ENCODE measurements at regions not wholly inside any gene's neighbourhood (a gene's known extent, or its start where the extent isn't known, plus 50 kb on each side); places are given as distances from the start of the nearest gene placed in this dataset.

- H3K4me2 ChIP-seq (ENCODE audit: insufficient read depth, low read length): no peak overlapping the region
- ATAC-seq (ENCODE audit: insufficient read depth, low read depth) (no peak), DNase-seq (no peak)
- H4K20me1 ChIP-seq (ENCODE audit: insufficient read depth, low read length): no peaks in the 10 kb centered on the region
- no peak overlapping the region for H3K27ac ChIP-seq (ENCODE audit: low read length)
- H3K4me3 ChIP-seq (ENCODE audit: low read depth in 1 of 2, low read length in 2 of 2): no peak overlapping the region
- H2AFZ ChIP-seq (ENCODE audit: low read depth, low read length): no peak overlapping the region
- no peaks in the 10 kb centered on the region for H3K9me3 ChIP-seq (ENCODE audit: insufficient read depth, low read length, severe bottlenecking)
- H3K36me3 ChIP-seq (ENCODE audit: insufficient read depth, low read length): no peaks in the 10 kb centered on the region
- H3K79me2 ChIP-seq (ENCODE audit: insufficient read depth, low read length): no peaks in the 10 kb centered on the region
- H3K4me1 ChIP-seq (ENCODE audit: insufficient read depth, low read length): no peaks in the 10 kb centered on the region
- no peaks in the 10 kb centered on the region for H3K27me3 ChIP-seq (ENCODE audit: insufficient read depth, low read length, poor library complexity)
- no peak for TF ChIP-seq EZH2 (IDR thresholded peaks at IDR 0.05; ENCODE audit: borderline replicate concordance, low read depth, low read length, severe bottlenecking)
- TF ChIP-seq CTCF (IDR thresholded peaks at IDR 0.05; ENCODE audit: borderline replicate concordance, extremely low read depth, low read length, poor library complexity, severe bottlenecking): no peak
- H3K9ac ChIP-seq (ENCODE audit: low read depth, low read length): no peak overlapping the region
These were observed 568.8 kb upstream of the TENM3 start for GRCh38 chr4:181674315-181674875.

GRCh38 chr4:181676546-181676945 is 566.7 kb upstream of the TENM3 start:
- TF ChIP-seq CTCF (IDR thresholded peaks at IDR 0.05; ENCODE audit: borderline replicate concordance, extremely low read depth, low read length, poor library complexity, severe bottlenecking) (no peak), EZH2 (IDR thresholded peaks at IDR 0.05; ENCODE audit: borderline replicate concordance, low read depth, low read length, severe bottlenecking) (no peak)
- Histone ChIP-seq H3K27me3 (ENCODE audit: insufficient read depth, low read length, poor library complexity) (no peaks in the 10 kb centered on the region), H3K4me2 (ENCODE audit: insufficient read depth, low read length) (no peak overlapping the region), H3K9ac (ENCODE audit: low read depth, low read length) (no peak overlapping the region), H3K4me1 (ENCODE audit: insufficient read depth, low read length) (no peaks in the 10 kb centered on the region), H3K27ac (ENCODE audit: low read length) (no peak overlapping the region), H4K20me1 (ENCODE audit: insufficient read depth, low read length) (no peaks in the 10 kb centered on the region), H3K4me3 (ENCODE audit: low read depth in 1 of 2, low read length in 2 of 2) (no peak overlapping the region), H2AFZ (ENCODE audit: low read depth, low read length) (no peak overlapping the region), H3K79me2 (ENCODE audit: insufficient read depth, low read length) (no peaks in the 10 kb centered on the region), H3K36me3 (ENCODE audit: insufficient read depth, low read length) (no peaks in the 10 kb centered on the region), H3K9me3 (ENCODE audit: insufficient read depth, low read length, severe bottlenecking) (no peaks in the 10 kb centered on the region)
- no peak for ATAC-seq (ENCODE audit: insufficient read depth, low read depth)
- no peak for DNase-seq

GRCh38 chr4:181677201-181677600 is 566.0 kb upstream of the TENM3 start:
- Histone ChIP-seq H3K9ac (ENCODE audit: low read depth, low read length) (no peak overlapping the region), H3K79me2 (ENCODE audit: insufficient read depth, low read length) (no peaks in the 10 kb centered on the region), H3K36me3 (ENCODE audit: insufficient read depth, low read length) (no peaks in the 10 kb centered on the region), H3K27me3 (ENCODE audit: insufficient read depth, low read length, poor library complexity) (no peaks in the 10 kb centered on the region), H2AFZ (ENCODE audit: low read depth, low read length) (no peak overlapping the region), H3K4me3 (ENCODE audit: low read depth in 1 of 2, low read length in 2 of 2) (no peak overlapping the region), H3K4me1 (ENCODE audit: insufficient read depth, low read length) (no peaks in the 10 kb centered on the region), H3K9me3 (ENCODE audit: insufficient read depth, low read length, severe bottlenecking) (no peaks in the 10 kb centered on the region), H4K20me1 (ENCODE audit: insufficient read depth, low read length) (no peaks in the 10 kb centered on the region), H3K4me2 (ENCODE audit: insufficient read depth, low read length) (no peak overlapping the region), H3K27ac (ENCODE audit: low read length) (no peak overlapping the region)
- DNase-seq (no peak), ATAC-seq (ENCODE audit: insufficient read depth, low read depth) (no peak)
- no peak for TF ChIP-seq EZH2 (IDR thresholded peaks at IDR 0.05; ENCODE audit: borderline replicate concordance, low read depth, low read length, severe bottlenecking)

DNA sequence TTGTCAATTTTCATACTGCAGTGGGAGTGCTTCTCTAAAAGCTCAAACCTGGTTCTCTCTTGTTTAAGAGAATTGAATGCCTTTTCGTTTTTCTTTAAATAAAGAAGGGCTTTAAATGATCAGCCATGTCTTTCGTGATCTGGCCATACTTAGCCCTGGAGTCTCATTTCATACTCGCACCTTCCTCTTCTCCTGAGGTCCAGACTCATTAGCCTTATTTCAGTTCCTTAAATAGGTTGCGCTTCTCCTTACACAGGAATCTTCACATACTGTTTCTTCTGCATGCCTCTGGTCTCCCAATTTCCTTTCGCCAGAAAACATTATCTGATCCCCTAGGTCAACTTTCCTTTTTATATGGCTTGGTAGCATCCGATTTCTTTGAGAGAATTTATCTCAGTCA is 565.6 kb upstream of the TENM3 start:
- H3K4me2 ChIP-seq (ENCODE audit: insufficient read depth, low read length): no peak overlapping the region
- H3K79me2 ChIP-seq (ENCODE audit: insufficient read depth, low read length): no peaks in the 10 kb centered on the region
- ATAC-seq (ENCODE audit: insufficient read depth, low read depth) (no peak), DNase-seq (no peak)
- H3K9ac ChIP-seq (ENCODE audit: low read depth, low read length): no peak overlapping the region
- H3K4me1 ChIP-seq (ENCODE audit: insufficient read depth, low read length): no peaks in the 10 kb centered on the region
- TF ChIP-seq EZH2 (IDR thresholded peaks at IDR 0.05; ENCODE audit: borderline replicate concordance, low read depth, low read length, severe bottlenecking) (no peak), CTCF (IDR thresholded peaks at IDR 0.05; ENCODE audit: borderline replicate concordance, extremely low read depth, low read length, poor library complexity, severe bottlenecking) (no peak)
- H3K9me3 ChIP-seq (ENCODE audit: insufficient read depth, low read length, severe bottlenecking): no peaks in the 10 kb centered on the region
- H3K27ac ChIP-seq (ENCODE audit: low read length): no peak overlapping the region
- no peak overlapping the region for H2AFZ ChIP-seq (ENCODE audit: low read depth, low read length)
- no peak overlapping the region for H3K4me3 ChIP-seq (ENCODE audit: low read depth in 1 of 2, low read length in 2 of 2)
- H3K27me3 ChIP-seq (ENCODE audit: insufficient read depth, low read length, poor library complexity): no peaks in the 10 kb centered on the region
- no peaks in the 10 kb centered on the region for H3K36me3 ChIP-seq (ENCODE audit: insufficient read depth, low read length)
- H4K20me1 ChIP-seq (ENCODE audit: insufficient read depth, low read length): no peaks in the 10 kb centered on the region
